ENCODE measurements at regions not wholly inside any gene's neighbourhood (a gene's known extent, or its start where the extent isn't known, plus 50 kb on each side); places are given as distances from the start of the nearest gene placed in this dataset.

DNA sequence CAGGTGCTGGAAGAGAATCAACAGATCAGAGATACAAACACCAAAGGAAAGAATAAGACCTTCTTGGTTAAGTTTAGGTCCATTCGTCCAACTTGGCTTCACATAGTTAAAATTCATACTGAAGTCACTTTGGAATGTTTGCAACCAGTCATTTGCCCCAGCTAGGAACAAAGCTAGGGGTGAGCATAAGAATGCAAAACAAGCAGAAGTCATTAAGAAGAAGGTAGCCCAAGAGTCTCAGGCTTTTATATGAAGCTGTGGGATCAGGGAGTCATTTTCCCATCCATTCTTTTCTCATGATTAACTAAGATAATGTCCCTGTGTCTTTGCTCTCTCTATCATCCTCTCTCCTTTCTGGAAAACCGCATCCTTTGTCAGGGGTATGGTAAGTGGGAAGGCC, 51.5 kb upstream of the TMEM170B start:
- BruUV-seq (replicated peaks) = no TSS peak
- WGBS (ENCODE audit: insufficient coverage, insufficient replicate concordance, low lambda C conversion rate, missing lambda C conversion rate) = 28% methylated on average over 2 of the region's 2 CpGs
- Histone ChIP-seq H3K36me3 (ENCODE audit: control insufficient read depth in 2 of 2, insufficient read depth in 2 of 2, low read length in 1 of 2) (no peaks in the 10 kb centered on the region), H2AFZ (ENCODE audit: control insufficient read depth, low read depth, low read length) (no peak overlapping the region), H4K20me1 (ENCODE audit: control insufficient read depth, insufficient read depth) (no peaks in the 10 kb centered on the region), H3K27ac (ENCODE audit: control insufficient read depth, insufficient read depth) (no peak overlapping the region), H3K4me3 (no peak overlapping the region), H3K4me2 (ENCODE audit: control insufficient read depth, insufficient read depth) (no peak overlapping the region), H3K9me3 (replicated peaks; ENCODE audit: control insufficient read depth, insufficient read depth, low read length) (no peaks in the 10 kb centered on the region), H3K79me2 (ENCODE audit: control insufficient read depth, insufficient read depth, low read length) (no peaks in the 10 kb centered on the region), H3K9ac (ENCODE audit: control insufficient read depth, insufficient read depth, low read length) (no peak overlapping the region), H3K4me1 (ENCODE audit: control insufficient read depth, insufficient read depth, low read length) (no peaks in the 10 kb centered on the region), H3K27me3 (replicated peaks in 1 of 2; ENCODE audit: control insufficient read depth in 2 of 2, insufficient read depth in 2 of 2, low read length in 1 of 2) (no peaks in the 10 kb centered on the region)
- no peak for TF ChIP-seq ZNF274 (IDR thresholded peaks at IDR 0.05; ENCODE audit: insufficient read depth, insufficient read length)
- no peak for TF ChIP-seq RCOR1 (conservative IDR thresholded peaks at IDR 0.05; ENCODE audit: low read depth, low read length)
- TF ChIP-seq STAT1 (conservative IDR thresholded peaks at IDR 0.05) = no peak
- no peak for TF ChIP-seq EED (IDR thresholded peaks at IDR 0.05; ENCODE audit: low read depth)
- TF ChIP-seq USF2 (IDR thresholded peaks at IDR 0.05; ENCODE audit: borderline replicate concordance, low read depth, low read length) = no peak
- TF ChIP-seq ZBED1 (IDR thresholded peaks at IDR 0.05; ENCODE audit: borderline replicate concordance) = no peak
- CTCF ChIA-PET = interaction anchor here (1.3 to 1.8 kb wide), 2 partner anchors 10 kb away, joined by 3 to 6 read pairs; no protein-coding TSS in a partner anchor
- SMC1A ChIA-PET (ENCODE audit: uncharacterized antibody, unreplicated experiment) = interaction anchor here (1.2 to 3.5 kb wide), 7 partner anchors 7 to 49 kb away, joined by 3 to 21 read pairs (median 6); no protein-coding TSS in a partner anchor
- intact Hi-C loops (cut with micrococcal nuclease; ENCODE audit: unreplicated experiment) (no loop called here), in situ Hi-C loops (cut with MboI) (no loop called here)
- ATAC-seq = no peak
- FAIRE-seq = no peak
- RAD21 ChIA-PET (ENCODE audit: unreplicated experiment) = interaction anchor here (1.8 kb wide), 1 partner anchor 9 kb away, joined by 5 read pairs; no protein-coding TSS in a partner anchor
- no peak for DNase-seq (ENCODE audit: low read depth, low spot score)
- POLR2A ChIA-PET = interaction anchor here (1.0 kb wide), 1 partner anchor 13 kb away, joined by 3 read pairs; no protein-coding TSS in a partner anchor

DNA sequence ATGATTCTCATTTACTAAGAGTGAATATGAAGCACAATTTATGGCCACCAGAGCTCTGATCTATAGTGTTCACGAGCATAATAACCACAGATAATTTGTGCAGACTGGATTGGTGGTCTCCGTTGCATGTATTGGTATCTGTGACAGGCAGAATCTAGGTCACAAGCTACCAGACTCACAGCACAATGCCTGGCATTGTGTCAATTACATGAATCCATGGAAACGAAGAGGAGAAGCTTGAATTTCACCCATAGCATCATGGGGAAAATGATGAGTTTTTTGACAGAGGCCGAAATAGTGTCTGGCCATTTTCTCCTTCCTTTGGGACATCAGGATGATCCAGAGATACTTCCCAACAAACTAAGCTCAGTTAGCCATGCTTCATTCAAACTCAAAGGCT, 52.3 kb upstream of the TMEM170B start:
- BruUV-seq (replicated peaks) = no TSS peak
- no peak overlapping the region for H2AFZ ChIP-seq (ENCODE audit: control insufficient read depth, low read depth, low read length)
- in situ Hi-C loops (cut with MboI) = no loop called here
- TF ChIP-seq IKZF1 (conservative IDR thresholded peaks at IDR 0.05) (no peak), RFX5 (IDR thresholded peaks at IDR 0.05; ENCODE audit: low read depth, low read length) (no peak), GABPA (IDR thresholded peaks at IDR 0.05; ENCODE audit: low read depth) (no peak), RUNX3 (IDR thresholded peaks at IDR 0.05; ENCODE audit: low read length) (no peak), MEF2B (IDR thresholded peaks at IDR 0.05; ENCODE audit: partially characterized antibody, poor library complexity, severe bottlenecking) (no peak), RB1 (IDR thresholded peaks at IDR 0.05; ENCODE audit: borderline replicate concordance) (no peak), BHLHE40 (IDR thresholded peaks at IDR 0.05; ENCODE audit: borderline replicate concordance in 1 of 2, low read depth in 2 of 2, low read length in 1 of 2) (no peak), POU2F2 (IDR thresholded peaks at IDR 0.05; ENCODE audit: borderline replicate concordance, low read depth, low read length) (no peak), POLR2A (IDR thresholded peaks at IDR 0.05; ENCODE audit: low read depth, low read length) (no peak), KDM1A (IDR thresholded peaks at IDR 0.05; ENCODE audit: borderline replicate concordance) (no peak)
- TF ChIP-seq, protein P1, sequence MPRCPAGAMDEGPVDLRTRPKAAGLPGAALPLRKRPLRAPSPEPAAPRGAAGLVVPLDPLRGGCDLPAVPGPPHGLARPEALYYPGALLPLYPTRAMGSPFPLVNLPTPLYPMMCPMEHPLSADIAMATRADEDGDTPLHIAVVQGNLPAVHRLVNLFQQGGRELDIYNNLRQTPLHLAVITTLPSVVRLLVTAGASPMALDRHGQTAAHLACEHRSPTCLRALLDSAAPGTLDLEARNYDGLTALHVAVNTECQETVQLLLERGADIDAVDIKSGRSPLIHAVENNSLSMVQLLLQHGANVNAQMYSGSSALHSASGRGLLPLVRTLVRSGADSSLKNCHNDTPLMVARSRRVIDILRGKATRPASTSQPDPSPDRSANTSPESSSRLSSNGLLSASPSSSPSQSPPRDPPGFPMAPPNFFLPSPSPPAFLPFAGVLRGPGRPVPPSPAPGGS (IDR thresholded peaks at IDR 0.05; ENCODE audit: borderline replicate concordance, insufficient read depth, low read depth, low read length, poor library complexity, severe bottlenecking) = no peak
- H4K20me1 ChIP-seq (ENCODE audit: control insufficient read depth, insufficient read depth) = no peaks in the 10 kb centered on the region
- H3K36me3 ChIP-seq (ENCODE audit: control insufficient read depth in 2 of 2, insufficient read depth in 2 of 2, low read length in 1 of 2) = no peaks in the 10 kb centered on the region
- no peaks in the 10 kb centered on the region for H3K9me3 ChIP-seq (replicated peaks; ENCODE audit: control insufficient read depth, insufficient read depth, low read length)
- intact Hi-C loops (cut with micrococcal nuclease; ENCODE audit: unreplicated experiment) = no loop called here
- 56% methylated on average over 4 of the region's 4 CpGs for WGBS (ENCODE audit: insufficient coverage, insufficient replicate concordance, low lambda C conversion rate, missing lambda C conversion rate)
- FAIRE-seq = no peak
- H3K4me1 ChIP-seq (ENCODE audit: control insufficient read depth, insufficient read depth, low read length) = no peaks in the 10 kb centered on the region
- RAD21 ChIA-PET (ENCODE audit: unreplicated experiment) = interaction anchor here (0.6 to 1.8 kb wide), 3 partner anchors 10 to 596 kb away, joined by 3 to 7 read pairs (median 5); no protein-coding TSS in a partner anchor
- DNase-seq (ENCODE audit: low read depth, low spot score) = no peak
- no peak for ATAC-seq
- H3K4me3 ChIP-seq = no peak overlapping the region
- no peaks in the 10 kb centered on the region for H3K27me3 ChIP-seq (replicated peaks in 1 of 2; ENCODE audit: control insufficient read depth in 2 of 2, insufficient read depth in 2 of 2, low read length in 1 of 2)
- SMC1A ChIA-PET (ENCODE audit: uncharacterized antibody, unreplicated experiment) = interaction anchor here (0.9 to 3.5 kb wide), 10 partner anchors 8 to 94 kb away, joined by 3 to 21 read pairs (median 5); no protein-coding TSS in a partner anchor
- H3K79me2 ChIP-seq (ENCODE audit: control insufficient read depth, insufficient read depth, low read length) = no peaks in the 10 kb centered on the region
- CTCF ChIA-PET = interaction anchor here (0.6 to 1.8 kb wide), 5 partner anchors 10 to 91 kb away, joined by 3 to 6 read pairs (median 4); no protein-coding TSS in a partner anchor
- no peak overlapping the region for H3K9ac ChIP-seq (ENCODE audit: control insufficient read depth, insufficient read depth, low read length)
- POLR2A ChIA-PET = interaction anchor here (0.5 to 1.0 kb wide), 3 partner anchors 12 to 834 kb away, joined by 3 read pairs; no protein-coding TSS in a partner anchor
- H3K27ac ChIP-seq (ENCODE audit: control insufficient read depth, insufficient read depth) = no peak overlapping the region
- no peak overlapping the region for H3K4me2 ChIP-seq (ENCODE audit: control insufficient read depth, insufficient read depth)

All from GM12878 (cell line).